LNCAP (cell line): ENCODE measurements at regions not wholly inside any gene's neighbourhood (a gene's known extent, or its start where the extent isn't known, plus 50 kb on each side); places are given as distances from the start of the nearest gene placed in this dataset.

ENCODE experiments used
- TF ChIP-seq, protein P1 (sequence below): fragments of 450-650 bp; IDR thresholded peaks from 2 replicates; pipeline ENCODE4 v1.5.1; 2017; ENCODE audit warnings: mild to moderate bottlenecking

- TF ChIP-seq, protein P1, sequence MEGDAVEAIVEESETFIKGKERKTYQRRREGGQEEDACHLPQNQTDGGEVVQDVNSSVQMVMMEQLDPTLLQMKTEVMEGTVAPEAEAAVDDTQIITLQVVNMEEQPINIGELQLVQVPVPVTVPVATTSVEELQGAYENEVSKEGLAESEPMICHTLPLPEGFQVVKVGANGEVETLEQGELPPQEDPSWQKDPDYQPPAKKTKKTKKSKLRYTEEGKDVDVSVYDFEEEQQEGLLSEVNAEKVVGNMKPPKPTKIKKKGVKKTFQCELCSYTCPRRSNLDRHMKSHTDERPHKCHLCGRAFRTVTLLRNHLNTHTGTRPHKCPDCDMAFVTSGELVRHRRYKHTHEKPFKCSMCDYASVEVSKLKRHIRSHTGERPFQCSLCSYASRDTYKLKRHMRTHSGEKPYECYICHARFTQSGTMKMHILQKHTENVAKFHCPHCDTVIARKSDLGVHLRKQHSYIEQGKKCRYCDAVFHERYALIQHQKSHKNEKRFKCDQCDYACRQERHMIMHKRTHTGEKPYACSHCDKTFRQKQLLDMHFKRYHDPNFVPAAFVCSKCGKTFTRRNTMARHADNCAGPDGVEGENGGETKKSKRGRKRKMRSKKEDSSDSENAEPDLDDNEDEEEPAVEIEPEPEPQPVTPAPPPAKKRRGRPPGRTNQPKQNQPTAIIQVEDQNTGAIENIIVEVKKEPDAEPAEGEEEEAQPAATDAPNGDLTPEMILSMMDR = no peak
Observed at GRCh38 chr3:132160198-132160597, 125.4 kb upstream of the CPNE4 start.

GRCh38 chr3:132161608-132162007 is 126.8 kb upstream of the CPNE4 start:
- TF ChIP-seq, protein P1 = no peak

DNA sequence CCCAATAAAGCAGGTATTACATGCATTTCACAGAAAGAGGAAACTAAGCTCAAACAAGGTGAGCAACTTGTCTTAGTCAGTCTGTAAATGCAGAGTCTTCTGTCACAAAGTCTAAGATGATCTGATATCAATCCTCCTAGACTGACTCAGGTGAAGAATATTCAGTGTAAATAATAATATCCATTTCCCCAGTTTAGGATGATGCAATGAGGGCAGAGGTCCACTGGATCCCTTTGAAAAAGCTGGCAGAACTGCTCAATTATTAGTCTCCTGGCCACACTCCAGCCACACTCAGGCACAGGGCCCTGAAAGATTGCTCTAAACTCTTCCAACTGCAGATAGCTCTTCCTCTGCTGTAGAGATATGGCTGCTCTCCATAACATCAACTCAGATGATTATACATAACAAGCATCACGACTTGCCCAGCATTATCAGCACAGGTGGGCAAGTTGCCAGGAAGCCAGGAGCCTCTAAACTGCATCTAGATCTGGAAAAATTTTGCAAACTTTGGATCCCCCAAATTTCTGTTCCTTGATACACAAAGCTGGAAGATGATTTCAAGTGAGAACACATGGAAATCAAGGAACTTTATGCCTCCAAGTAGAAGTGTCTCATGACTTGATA is 129.8 kb upstream of the CPNE4 start:
- TF ChIP-seq, protein P1 = no peak

- TF ChIP-seq, protein P1 = no peak
Observed at GRCh38 chr3:132167870-132168269, 133.1 kb upstream of the CPNE4 start.

DNA sequence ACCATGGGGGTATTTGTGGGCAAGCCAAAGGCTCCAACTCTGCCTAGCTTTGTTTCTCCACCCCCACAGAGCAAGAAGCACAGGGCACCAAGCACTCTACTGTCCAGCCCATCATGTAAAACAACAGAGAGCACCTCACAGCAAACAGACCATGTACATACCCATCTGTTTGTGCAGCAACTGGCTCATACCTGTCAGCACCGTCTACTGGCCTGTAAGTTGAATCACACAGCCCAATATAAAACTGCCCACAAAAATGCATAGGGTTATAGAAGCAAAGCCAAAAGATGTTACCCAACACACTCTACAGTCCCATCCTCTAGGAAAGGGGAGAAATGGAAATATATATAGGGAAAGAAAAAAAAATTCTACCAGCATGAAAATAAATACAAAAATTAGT is 139.7 kb upstream of the CPNE4 start:
- TF ChIP-seq, protein P1 = no peak

GRCh38 chr3:132180337-132180791 is 136.8 kb upstream of the ACP3 start:
- TF ChIP-seq, protein P1 = peak; percentile 73

GRCh38 chr3:132183811-132184210 is 133.4 kb upstream of the ACP3 start:
- TF ChIP-seq, protein P1 = no peak

- TF ChIP-seq, protein P1 = no peak
Observed at GRCh38 chr3:132187746-132188145, 129.5 kb upstream of the ACP3 start.
